PC-9 (cell line): ENCODE measurements at regions not wholly inside any gene's neighbourhood (a gene's known extent, or its start where the extent isn't known, plus 50 kb on each side); places are given as distances from the start of the nearest gene placed in this dataset.

ENCODE experiments used
- BruUV-seq: library from RNA; stranded (reverse); fragments of 400-500 nt; replicated peaks from 2 replicates; lab custom pipeline; 2021; lab: Mats Ljungman, UMichigan
- CTCF ChIA-PET: fragments of 300-600 bp; sonication (Branson Sonifier 250); formaldehyde crosslinking; loops from one replicate; lab custom pipeline; 2022; ENCODE audit warnings: antibody characterized with exemption; lab: Charles Lee
- POLR2A ChIA-PET: fragments of 300-600 bp; sonication (Branson Sonifier 250); formaldehyde crosslinking; loops from one replicate; lab custom pipeline; 2022; ENCODE audit warnings: antibody characterized with exemption; ENCODE audit not compliant: unreplicated experiment; lab: Charles Lee
- DNase-seq, 2 experiments: peaks; one replicate each; pipeline versions ENCODE4 v3.0.0 to v3.0.0-alpha.2; 2015 to 2022; ENCODE audit warnings: mixed read lengths in 1 of 2
- H2AFZ ChIP-seq: fragments of 200-600 bp; sonication (generic); 2 replicates; pipeline ENCODE4 v1.8.1; 2017; ENCODE audit warnings: antibody characterized with exemption
- H3F3A ChIP-seq: fragments of 200-600 bp; sonication (generic); 2 replicates; pipeline ENCODE4 v1.8.1; 2017; ENCODE audit warnings: antibody characterized with exemption, mild to moderate bottlenecking, low read depth; ENCODE audit not compliant: insufficient read depth
- H3K27ac ChIP-seq: fragments of 200-600 bp; sonication (generic); 2 replicates; pipeline ENCODE4 v1.6.1; 2016; ENCODE audit warnings: mixed run types
- H3K27me3 ChIP-seq: fragments of 200-600 bp; sonication (generic); 2 replicates; pipeline ENCODE4 v1.6.1; 2016; ENCODE audit warnings: low read depth, mixed run types; ENCODE audit not compliant: insufficient read depth
- H3K36me3 ChIP-seq: fragments of 200-600 bp; sonication (generic); 2 replicates; pipeline ENCODE4 v1.6.1; 2016; ENCODE audit warnings: low read depth, mixed run types
- H3K4me1 ChIP-seq: fragments of 200-600 bp; sonication (generic); replicated peaks from 2 replicates; pipeline ENCODE4 v1.6.1; 2016; ENCODE audit warnings: mixed run types; ENCODE audit not compliant: insufficient read depth
- H3K4me2 ChIP-seq: fragments of 200-600 bp; sonication (generic); 2 replicates; pipeline ENCODE4 v1.6.1; 2017; ENCODE audit warnings: mixed run types
- H3K4me3 ChIP-seq: fragments of 200-600 bp; sonication (generic); 2 replicates; pipeline ENCODE4 v1.6.1; 2016; ENCODE audit warnings: mixed run types
- H3K79me2 ChIP-seq: fragments of 200-600 bp; sonication (generic); 2 replicates; pipeline ENCODE4 v1.6.1; 2017; ENCODE audit warnings: low read depth, mixed run types
- H3K9me2 ChIP-seq: fragments of 200-600 bp; sonication (generic); 2 replicates; pipeline ENCODE4 v1.8.1; 2017; ENCODE audit warnings: mild to moderate bottlenecking; ENCODE audit not compliant: insufficient read depth
- H3K9me3 ChIP-seq: fragments of 200-600 bp; sonication (generic); 2 replicates; pipeline ENCODE4 v1.8.1; 2016; ENCODE audit warnings: low read depth; ENCODE audit not compliant: insufficient read depth
- H4K20me1 ChIP-seq: fragments of 200-600 bp; sonication (generic); 2 replicates; pipeline ENCODE4 v1.8.1; 2017; ENCODE audit not compliant: insufficient read depth
- CTCF ChIP-seq: fragments of 200-600 bp; sonication (generic); conservative IDR thresholded peaks from 2 replicates; pipeline ENCODE4 v1.6.1; 2017; ENCODE audit warnings: mixed run types, antibody characterized with exemption, mild to moderate bottlenecking, moderate library complexity
- EZH2 ChIP-seq: fragments of 200-600 bp; sonication (generic); IDR thresholded peaks from 2 replicates; pipeline ENCODE4 v1.8.0; 2017; ENCODE audit warnings: antibody characterized with exemption, low read depth
- intact Hi-C: fragments of 100-400 bp; cut with micrococcal nuclease; formaldehyde crosslinking; loops from one replicate; pipeline ENCODE4 v1.10.0; 2022; ENCODE audit not compliant: unreplicated experiment

GRCh38 chr16:26252598-26252997, 560.8 kb downstream of the HS3ST4 start:
- Histone ChIP-seq H3K79me2 (no peaks in the 10 kb centered on the region), H3K9me2 (no peaks in the 10 kb centered on the region), H3F3A (no peaks in the 10 kb centered on the region), H3K4me3 (no peak overlapping the region), H3K4me2 (no peak overlapping the region), H4K20me1 (no peaks in the 10 kb centered on the region), H3K36me3 (no peaks in the 10 kb centered on the region), H3K27ac (no peak overlapping the region), H3K4me1 (no peaks in the 10 kb centered on the region), H3K9me3 (no peaks in the 10 kb centered on the region), H2AFZ (no peak overlapping the region), H3K27me3 (no peaks in the 10 kb centered on the region)
- intact Hi-C loops: no loop called here
- CTCF ChIA-PET: no interaction called here
- no peak for TF ChIP-seq CTCF
- TF ChIP-seq EZH2: no peak
- no TSS peak for BruUV-seq
- POLR2A ChIA-PET: no interaction called here
- DNase-seq: no peak

- no peak overlapping the region for H3K27ac ChIP-seq
- no peaks in the 10 kb centered on the region for H3K27me3 ChIP-seq
- H3K4me1 ChIP-seq: no peaks in the 10 kb centered on the region
- POLR2A ChIA-PET: no interaction called here
- H3F3A ChIP-seq: no peaks in the 10 kb centered on the region
- no peaks in the 10 kb centered on the region for H3K9me3 ChIP-seq
- intact Hi-C loops: no loop called here
- no peaks in the 10 kb centered on the region for H3K79me2 ChIP-seq
- DNase-seq: no peak
- no peak overlapping the region for H3K4me3 ChIP-seq
- BruUV-seq: no TSS peak
- no peak for TF ChIP-seq EZH2
- TF ChIP-seq CTCF: no peak
- H3K36me3 ChIP-seq: no peaks in the 10 kb centered on the region
- CTCF ChIA-PET: no interaction called here
- no peak overlapping the region for H3K4me2 ChIP-seq
- H4K20me1 ChIP-seq: no peaks in the 10 kb centered on the region
- H3K9me2 ChIP-seq: no peaks in the 10 kb centered on the region
- H2AFZ ChIP-seq: no peak overlapping the region
Observed at GRCh38 chr16:26261621-26262020, 569.9 kb downstream of the HS3ST4 start.

- intact Hi-C loops: no loop called here
- H3F3A ChIP-seq: no peaks in the 10 kb centered on the region
- no peaks in the 10 kb centered on the region for H4K20me1 ChIP-seq
- no peak overlapping the region for H2AFZ ChIP-seq
- no peaks in the 10 kb centered on the region for H3K36me3 ChIP-seq
- H3K27me3 ChIP-seq: no peaks in the 10 kb centered on the region
- no peaks in the 10 kb centered on the region for H3K4me1 ChIP-seq
- no peaks in the 10 kb centered on the region for H3K79me2 ChIP-seq
- TF ChIP-seq EZH2 (no peak), CTCF (no peak)
- H3K9me2 ChIP-seq: no peaks in the 10 kb centered on the region
- no peaks in the 10 kb centered on the region for H3K9me3 ChIP-seq
- no TSS peak for BruUV-seq
- ChIA-PET POLR2A (interaction anchor here (0.5 kb wide), 1 partner anchor 1129 kb away, joined by 3 read pairs; no protein-coding TSS in a partner anchor), CTCF (no interaction called here)
- no peak for DNase-seq
- H3K4me2 ChIP-seq: no peak overlapping the region
- H3K4me3 ChIP-seq: no peak overlapping the region
- no peak overlapping the region for H3K27ac ChIP-seq
Observed at GRCh38 chr16:26263406-26263805, 571.6 kb downstream of the HS3ST4 start.
